Astrocyte of the cerebellum (primary cell): ENCODE measurements at regions not wholly inside any gene's neighbourhood (a gene's known extent, or its start where the extent isn't known, plus 50 kb on each side); places are given as distances from the start of the nearest gene placed in this dataset.

Source experiments
- DNase-seq: peaks from one replicate; pipeline ENCODE4 v3.0.0-alpha.2; 2011; ENCODE audit warnings: low read depth
- H3K4me3 ChIP-seq: 2 replicates; pipeline ENCODE4 v1.5.1; 2011; ENCODE audit warnings: mild to moderate bottlenecking, low read depth, low read length, moderate library complexity
- in situ Hi-C: cut with HindIII; loops from 2 replicates; pipeline ENCODE4 v1.10.0; 2017; ENCODE audit warnings: low sequenced_read_pairs
- TF ChIP-seq, protein P1 (sequence below): IDR thresholded peaks from 2 replicates; pipeline ENCODE4 v1.5.1; 2012; ENCODE audit warnings: low read length, low read depth, moderate library complexity, mild to moderate bottlenecking; ENCODE audit errors: missing control alignments

GRCh38 chr3:186414735-186415419 lies 52.8 kb upstream of the DGKG start:
- peak; percentile 64 for DNase-seq
- no peak overlapping the region for H3K4me3 ChIP-seq
- in situ Hi-C loops: no loop called here
- TF ChIP-seq, protein P1, sequence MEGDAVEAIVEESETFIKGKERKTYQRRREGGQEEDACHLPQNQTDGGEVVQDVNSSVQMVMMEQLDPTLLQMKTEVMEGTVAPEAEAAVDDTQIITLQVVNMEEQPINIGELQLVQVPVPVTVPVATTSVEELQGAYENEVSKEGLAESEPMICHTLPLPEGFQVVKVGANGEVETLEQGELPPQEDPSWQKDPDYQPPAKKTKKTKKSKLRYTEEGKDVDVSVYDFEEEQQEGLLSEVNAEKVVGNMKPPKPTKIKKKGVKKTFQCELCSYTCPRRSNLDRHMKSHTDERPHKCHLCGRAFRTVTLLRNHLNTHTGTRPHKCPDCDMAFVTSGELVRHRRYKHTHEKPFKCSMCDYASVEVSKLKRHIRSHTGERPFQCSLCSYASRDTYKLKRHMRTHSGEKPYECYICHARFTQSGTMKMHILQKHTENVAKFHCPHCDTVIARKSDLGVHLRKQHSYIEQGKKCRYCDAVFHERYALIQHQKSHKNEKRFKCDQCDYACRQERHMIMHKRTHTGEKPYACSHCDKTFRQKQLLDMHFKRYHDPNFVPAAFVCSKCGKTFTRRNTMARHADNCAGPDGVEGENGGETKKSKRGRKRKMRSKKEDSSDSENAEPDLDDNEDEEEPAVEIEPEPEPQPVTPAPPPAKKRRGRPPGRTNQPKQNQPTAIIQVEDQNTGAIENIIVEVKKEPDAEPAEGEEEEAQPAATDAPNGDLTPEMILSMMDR: no peak

- DNase-seq: no peak
- TF ChIP-seq, protein P1: no peak
- in situ Hi-C loops: no loop called here
- H3K4me3 ChIP-seq: peak overlapping the region; percentile 15
Measured at GRCh38 chr3:186413615-186414415, 51.8 kb upstream of the DGKG start.

DNA sequence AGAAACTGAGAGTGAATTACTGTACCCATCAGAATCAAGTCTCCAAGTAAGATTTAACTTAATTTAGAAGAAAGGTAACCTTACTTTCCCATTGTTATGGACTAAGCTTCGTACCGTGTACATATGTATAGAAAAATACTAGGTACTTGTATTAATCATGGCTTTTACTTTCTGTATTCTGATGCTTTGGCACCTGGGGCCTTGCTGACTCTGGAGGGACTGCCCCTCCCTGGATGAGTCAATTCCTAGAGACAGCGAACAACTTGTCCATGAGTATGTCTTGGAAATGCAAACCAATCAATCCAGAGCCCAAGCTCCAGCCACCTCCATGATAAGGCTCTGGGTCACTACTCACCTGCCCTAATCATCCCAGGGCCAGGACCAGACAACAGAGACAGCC lies 50.0 kb upstream of the DGKG start:
- no peak for DNase-seq
- TF ChIP-seq, protein P1: no peak
- in situ Hi-C loops: no loop called here
- H3K4me3 ChIP-seq: no peak overlapping the region
